GM12874 (cell line): ENCODE measurements at regions not wholly inside any gene's neighbourhood (a gene's known extent, or its start where the extent isn't known, plus 50 kb on each side); places are given as distances from the start of the nearest gene placed in this dataset.

Experiments used
- CTCF ChIP-seq: IDR thresholded peaks from 2 replicates; pipeline ENCODE4 v1.5.1; 2011; ENCODE audit warnings: low read depth, mild to moderate bottlenecking, control low read depth, low read length, moderate library complexity; ENCODE audit not compliant: insufficient read depth

DNA sequence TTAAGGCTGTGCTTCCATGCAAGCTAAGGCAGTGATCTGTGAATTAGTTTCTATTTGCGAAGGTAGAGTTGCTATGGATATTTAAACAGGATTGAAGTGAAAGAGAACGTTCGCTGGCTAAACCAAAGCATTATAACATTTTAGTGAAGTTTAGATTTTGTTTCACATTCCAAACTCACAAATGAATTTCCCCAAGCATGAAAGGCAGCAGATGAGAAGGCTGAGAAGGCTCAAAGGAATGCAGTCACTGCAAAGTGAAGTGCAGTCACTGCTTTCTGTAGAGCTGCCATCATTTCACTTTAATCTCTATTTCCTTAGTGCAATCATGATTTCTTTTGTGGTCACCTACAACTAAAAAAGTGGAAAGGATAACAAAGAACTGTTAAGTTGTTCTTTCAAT, 334.7 kb upstream of the NR3C2 start:
- TF ChIP-seq CTCF = no peak

GRCh38 chr4:148774134-148774533, 331.9 kb upstream of the NR3C2 start:
- no peak for TF ChIP-seq CTCF

DNA sequence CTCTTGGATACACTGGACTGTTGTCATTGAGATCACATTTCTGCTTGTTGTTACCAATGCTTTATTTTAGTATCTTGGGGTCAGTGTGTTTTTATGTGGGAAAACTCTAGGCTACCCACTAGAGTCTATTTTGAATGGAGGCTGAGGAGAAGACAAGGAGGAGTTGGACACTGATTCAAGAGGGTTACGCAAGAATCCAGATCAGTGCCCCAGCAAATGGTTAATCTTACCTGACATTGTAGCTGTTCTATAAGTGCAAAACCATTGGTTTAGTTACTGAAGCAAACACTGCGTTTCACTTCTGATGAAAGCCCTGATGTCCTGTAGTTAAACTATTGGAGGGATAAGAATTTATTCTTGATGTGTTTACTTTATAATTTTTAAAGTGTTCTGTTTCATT, 331.1 kb upstream of the NR3C2 start:
- no peak for TF ChIP-seq CTCF

- TF ChIP-seq CTCF = no peak
These were observed 328.6 kb upstream of the NR3C2 start for GRCh38 chr4:148770848-148771247.

- no peak for TF ChIP-seq CTCF
These were observed 328.2 kb upstream of the NR3C2 start for GRCh38 chr4:148770377-148770776.

DNA sequence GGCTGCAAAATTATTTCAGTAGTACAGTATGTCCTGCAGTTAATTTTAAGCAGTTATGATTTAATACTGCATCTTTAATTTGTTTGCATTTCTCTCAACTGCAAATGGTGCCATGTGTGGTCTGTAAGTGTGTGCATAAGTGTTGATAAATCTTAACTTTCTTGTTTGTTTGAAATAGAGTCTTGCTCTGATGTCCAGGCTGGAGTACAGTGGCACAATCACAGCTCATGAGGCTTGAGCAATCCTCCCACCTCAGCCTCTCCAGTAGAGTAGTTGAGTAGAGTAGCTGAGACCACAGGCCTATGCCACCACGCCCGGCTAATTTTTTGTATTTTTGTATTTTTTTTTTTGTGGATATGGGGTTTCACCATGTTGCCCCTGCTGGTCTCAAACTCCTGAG, 322.5 kb upstream of the NR3C2 start:
- TF ChIP-seq CTCF = no peak

- TF ChIP-seq CTCF = no peak
These were observed 315.0 kb upstream of the NR3C2 start for GRCh38 chr4:148757171-148757570.

- TF ChIP-seq CTCF = no peak
These were observed 307.2 kb upstream of the NR3C2 start for GRCh38 chr4:148749403-148749802.
